GM12864 (cell line): ENCODE measurements at regions not wholly inside any gene's neighbourhood (a gene's known extent, or its start where the extent isn't known, plus 50 kb on each side); places are given as distances from the start of the nearest gene placed in this dataset.

Experiments used
- DNase-seq: peaks from one replicate; pipeline ENCODE4 v3.0.0-alpha.2; 2011; ENCODE audit warnings: low read depth
- H3K4me3 ChIP-seq: 2 replicates; pipeline ENCODE4 v1.5.1; 2011; ENCODE audit warnings: mild to moderate bottlenecking, low read depth, low read length, control low read depth
- CTCF ChIP-seq: IDR thresholded peaks from 2 replicates; pipeline ENCODE4 v1.5.1; 2011; ENCODE audit warnings: low read depth, mild to moderate bottlenecking, moderate library complexity, low read length, control low read depth, inconsistent platforms; ENCODE audit errors: missing control alignments

- no peak for DNase-seq
- TF ChIP-seq CTCF, result no peak
- no peak overlapping the region for H3K4me3 ChIP-seq
These were observed 575.4 kb downstream of the RWDD3 start for GRCh38 chr1:95809391-95809790.

GRCh38 chr1:95815511-95815910 is 581.5 kb downstream of the RWDD3 start:
- H3K4me3 ChIP-seq, result no peak overlapping the region
- TF ChIP-seq CTCF, result no peak
- no peak for DNase-seq

GRCh38 chr1:95829556-95829955 is 595.5 kb downstream of the RWDD3 start:
- no peak for DNase-seq
- no peak for TF ChIP-seq CTCF

GRCh38 chr1:95832370-95832769 is 598.4 kb downstream of the RWDD3 start:
- no peak overlapping the region for H3K4me3 ChIP-seq
- no peak for TF ChIP-seq CTCF

More at GRCh38 chr1:95829556-95829955, 595.5 kb downstream of the RWDD3 start:
- no peak overlapping the region for H3K4me3 ChIP-seq

GRCh38 chr1:95849439-95849838 is 615.4 kb downstream of the RWDD3 start:
- TF ChIP-seq CTCF, result no peak
- DNase-seq, result no peak
- H3K4me3 ChIP-seq, result no peak overlapping the region

More at GRCh38 chr1:95832370-95832769, 598.4 kb downstream of the RWDD3 start:
- no peak for DNase-seq

- TF ChIP-seq CTCF, result no peak
- no peak overlapping the region for H3K4me3 ChIP-seq
- no peak for DNase-seq
These were observed 616.2 kb downstream of the RWDD3 start for GRCh38 chr1:95850165-95850649.

GRCh38 chr1:95850763-95851162 is 616.8 kb downstream of the RWDD3 start:
- no peak for TF ChIP-seq CTCF
- no peak for DNase-seq
- no peak overlapping the region for H3K4me3 ChIP-seq
